Neutrophil (primary cell): ENCODE measurements at regions not wholly inside any gene's neighbourhood (a gene's known extent, or its start where the extent isn't known, plus 50 kb on each side); places are given as distances from the start of the nearest gene placed in this dataset.

Source experiments
- H3K27ac ChIP-seq: fragments of 200-600 bp; sonication (generic); 2 replicates; pipeline ENCODE4 v1.5.1; 2016; ENCODE audit warnings: mild to moderate bottlenecking, moderate library complexity
- H3K27me3 ChIP-seq: fragments of 200-600 bp; sonication (generic); 2 replicates; pipeline ENCODE4 v1.6.0; 2016; ENCODE audit warnings: mild to moderate bottlenecking
- H3K36me3 ChIP-seq: fragments of 200-600 bp; sonication (generic); 2 replicates; pipeline ENCODE4 v1.5.1; 2017
- H3K4me1 ChIP-seq, 2 experiments: fragments of 200-600 bp in 1 of 2; sonication (generic) in 1 of 2; 1 replicate in 1 of 2; 2 replicates in 1 of 2; pipeline versions ENCODE4 v1.5.1 to v1.6.1; 2013 to 2016; ENCODE audit warnings: low read depth in 1 of 2, low read length in 1 of 2, mild to moderate bottlenecking in 1 of 2, moderate library complexity in 1 of 2; ENCODE audit not compliant: control insufficient read depth in 1 of 2, insufficient read depth in 1 of 2
- H3K4me3 ChIP-seq, 2 experiments: fragments of 200-600 bp in 1 of 2; sonication (generic) in 1 of 2; 1 replicate in 1 of 2; 2 replicates in 1 of 2; pipeline ENCODE4 v1.5.1; 2013 to 2016; ENCODE audit warnings: low read depth in 1 of 2, low read length in 1 of 2, mild to moderate bottlenecking in 1 of 2, moderate library complexity in 1 of 2
- H3K9me3 ChIP-seq: fragments of 200-600 bp; sonication (generic); 2 replicates; pipeline ENCODE4 v1.5.1; 2016
- TF ChIP-seq, protein P1 (sequence below): fragments of 200-600 bp; sonication (generic); IDR thresholded peaks from 2 replicates; pipeline ENCODE4 v1.5.1; 2016; ENCODE audit warnings: antibody characterized with exemption

DNA sequence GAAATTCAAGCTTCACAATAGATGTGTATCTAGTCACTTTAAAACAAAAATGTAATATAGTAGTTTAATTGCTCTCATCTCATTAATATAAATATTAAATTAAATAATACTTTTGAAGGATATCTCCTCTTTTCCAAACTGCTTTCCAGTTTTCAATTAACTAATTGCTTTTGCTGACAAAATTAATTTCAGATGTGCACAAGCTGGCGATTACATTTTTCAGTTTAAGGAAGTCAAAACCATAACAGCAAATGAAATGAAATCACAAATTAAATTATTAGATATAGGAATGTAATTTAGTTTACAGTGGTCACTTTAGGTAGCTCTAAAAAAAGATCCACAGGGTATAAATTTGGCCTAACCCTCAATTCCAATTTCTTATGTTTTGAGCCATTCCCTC lies 362.1 kb downstream of the SLC6A15 start:
- H3K27me3 ChIP-seq = no peaks in the 10 kb centered on the region
- H3K9me3 ChIP-seq = no peaks in the 10 kb centered on the region
- no peaks in the 10 kb centered on the region for H3K36me3 ChIP-seq
- H3K4me3 ChIP-seq = no peak overlapping the region
- TF ChIP-seq, protein P1, sequence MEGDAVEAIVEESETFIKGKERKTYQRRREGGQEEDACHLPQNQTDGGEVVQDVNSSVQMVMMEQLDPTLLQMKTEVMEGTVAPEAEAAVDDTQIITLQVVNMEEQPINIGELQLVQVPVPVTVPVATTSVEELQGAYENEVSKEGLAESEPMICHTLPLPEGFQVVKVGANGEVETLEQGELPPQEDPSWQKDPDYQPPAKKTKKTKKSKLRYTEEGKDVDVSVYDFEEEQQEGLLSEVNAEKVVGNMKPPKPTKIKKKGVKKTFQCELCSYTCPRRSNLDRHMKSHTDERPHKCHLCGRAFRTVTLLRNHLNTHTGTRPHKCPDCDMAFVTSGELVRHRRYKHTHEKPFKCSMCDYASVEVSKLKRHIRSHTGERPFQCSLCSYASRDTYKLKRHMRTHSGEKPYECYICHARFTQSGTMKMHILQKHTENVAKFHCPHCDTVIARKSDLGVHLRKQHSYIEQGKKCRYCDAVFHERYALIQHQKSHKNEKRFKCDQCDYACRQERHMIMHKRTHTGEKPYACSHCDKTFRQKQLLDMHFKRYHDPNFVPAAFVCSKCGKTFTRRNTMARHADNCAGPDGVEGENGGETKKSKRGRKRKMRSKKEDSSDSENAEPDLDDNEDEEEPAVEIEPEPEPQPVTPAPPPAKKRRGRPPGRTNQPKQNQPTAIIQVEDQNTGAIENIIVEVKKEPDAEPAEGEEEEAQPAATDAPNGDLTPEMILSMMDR = no peak
- H3K27ac ChIP-seq = no peak overlapping the region
- H3K4me1 ChIP-seq = no peaks in the 10 kb centered on the region

DNA sequence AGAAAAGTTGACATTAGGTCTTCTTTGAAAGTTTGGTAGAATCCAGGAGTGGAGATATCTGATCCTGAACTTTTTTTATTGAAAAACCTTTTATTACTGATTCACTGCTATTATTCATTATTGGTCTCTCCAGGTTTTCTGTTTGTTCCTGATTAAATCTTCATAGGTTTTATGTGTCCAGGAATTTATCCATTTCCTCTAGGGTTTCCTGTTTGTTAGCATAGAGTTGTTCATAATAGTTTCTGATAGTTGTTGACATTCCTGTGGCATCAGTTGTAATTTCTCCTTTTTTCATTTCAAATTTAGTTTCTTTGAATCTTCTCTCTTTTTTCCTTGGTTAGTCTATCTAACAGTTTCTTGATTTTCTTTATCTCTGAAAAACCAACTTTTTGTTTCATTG lies 370.3 kb downstream of the SLC6A15 start:
- TF ChIP-seq, protein P1 = no peak
- H3K4me1 ChIP-seq = no peaks in the 10 kb centered on the region

DNA sequence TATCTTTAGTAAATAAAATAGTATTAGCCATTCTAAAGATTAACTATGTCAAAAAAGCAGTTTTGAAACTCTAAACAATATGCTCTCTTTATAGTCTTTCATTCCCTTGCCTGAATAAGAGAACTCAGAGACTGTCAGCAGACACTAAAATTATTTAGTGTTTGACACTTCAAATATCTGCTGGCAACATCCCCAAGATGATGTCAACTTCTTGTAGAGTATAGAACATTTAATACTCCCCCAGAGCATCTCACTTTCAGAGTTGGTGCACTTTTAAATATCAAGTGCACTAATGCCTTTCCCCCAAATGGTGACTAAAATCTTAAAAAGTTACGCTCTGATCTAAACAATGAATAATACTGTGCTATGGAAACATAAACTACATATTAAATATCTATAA lies 374.9 kb downstream of the SLC6A15 start:
- TF ChIP-seq, protein P1 = no peak
- H3K36me3 ChIP-seq = no peaks in the 10 kb centered on the region
- no peak overlapping the region for H3K4me3 ChIP-seq
- H3K27ac ChIP-seq = no peak overlapping the region
- no peaks in the 10 kb centered on the region for H3K9me3 ChIP-seq
- H3K4me1 ChIP-seq = no peaks in the 10 kb centered on the region
- H3K27me3 ChIP-seq = no peaks in the 10 kb centered on the region

More for the DNA sequence above, 370.3 kb downstream of the SLC6A15 start:
- Histone ChIP-seq H3K36me3 (no peaks in the 10 kb centered on the region), H3K4me3 (no peak overlapping the region), H3K27ac (no peak overlapping the region), H3K27me3 (no peaks in the 10 kb centered on the region), H3K9me3 (no peaks in the 10 kb centered on the region)

DNA sequence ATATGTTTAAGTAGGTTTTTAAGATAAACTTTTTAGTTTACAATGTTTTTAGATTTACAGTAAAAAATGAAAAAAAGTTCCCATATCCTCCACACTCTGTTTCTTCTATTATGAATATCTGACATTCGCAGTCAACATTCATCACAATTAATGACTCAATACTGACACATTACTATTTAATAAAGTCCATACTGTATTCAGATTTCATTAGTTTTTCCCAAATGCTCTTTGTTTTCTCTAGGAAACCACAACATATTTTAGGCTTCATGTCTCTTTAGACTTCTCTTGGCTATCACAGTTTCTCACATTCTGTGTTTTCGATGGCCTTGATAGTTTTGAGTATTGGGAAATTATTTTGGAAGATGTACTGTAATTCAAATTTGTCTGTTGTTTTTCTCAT lies 399.8 kb downstream of the SLC6A15 start:
- TF ChIP-seq, protein P1 = no peak
- Histone ChIP-seq H3K27me3 (no peaks in the 10 kb centered on the region), H3K27ac (no peak overlapping the region)

DNA sequence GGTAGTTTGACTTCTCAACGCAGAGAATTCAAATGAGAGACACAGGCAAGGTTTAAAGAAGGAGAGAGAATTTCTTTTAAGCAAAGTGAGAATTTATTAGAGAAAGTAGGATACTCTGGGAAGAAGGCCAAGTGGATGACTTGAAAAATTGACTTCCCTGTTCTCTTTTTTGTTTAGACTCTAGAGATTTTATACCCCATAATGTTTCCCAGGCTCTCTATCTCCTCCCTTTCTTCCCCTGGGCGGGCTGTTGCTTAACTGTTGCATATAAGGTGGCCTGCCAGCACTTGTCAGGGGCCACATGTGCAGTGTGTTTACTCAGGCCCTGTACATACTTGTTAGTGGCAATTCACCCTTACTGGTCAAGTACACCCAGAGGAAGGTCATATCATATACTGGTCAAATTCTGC lies 403.7 kb downstream of the SLC6A15 start:
- no peak overlapping the region for H3K27ac ChIP-seq

More for the DNA sequence above, 399.8 kb downstream of the SLC6A15 start:
- H3K36me3 ChIP-seq = no peaks in the 10 kb centered on the region
- no peaks in the 10 kb centered on the region for H3K4me1 ChIP-seq
- no peaks in the 10 kb centered on the region for H3K9me3 ChIP-seq
- H3K4me3 ChIP-seq = no peak overlapping the region

More for the DNA sequence above, 403.7 kb downstream of the SLC6A15 start:
- Histone ChIP-seq H3K4me3 (no peak overlapping the region), H3K9me3 (no peaks in the 10 kb centered on the region), H3K36me3 (no peaks in the 10 kb centered on the region), H3K4me1 (no peaks in the 10 kb centered on the region), H3K27me3 (no peaks in the 10 kb centered on the region)
- TF ChIP-seq, protein P1 = no peak
